ENCODE measurements at regions not wholly inside any gene's neighbourhood (a gene's known extent, or its start where the extent isn't known, plus 50 kb on each side); places are given as distances from the start of the nearest gene placed in this dataset.

- TF ChIP-seq CTCF (IDR thresholded peaks at IDR 0.05; ENCODE audit: low read length) (no peak), EZH2 (IDR thresholded peaks at IDR 0.05; ENCODE audit: borderline replicate concordance, low read length) (no peak)
Measured at GRCh38 chr21:38086580-38086979, 170.2 kb upstream of the KCNJ15 start.

Measured in OCI-LY1 (cell line).